Testis (tissue), 2 donors: ENCODE measurements at regions not wholly inside any gene's neighbourhood (a gene's known extent, or its start where the extent isn't known, plus 50 kb on each side); places are given as distances from the start of the nearest gene placed in this dataset.

Source experiments
- DNase-seq: peaks from one replicate; pipeline ENCODE4 v3.0.0-alpha.2; 2019
- H3K27ac ChIP-seq, 2 donors: fragments of 200-600 bp; sonication (generic); one replicate each; pipeline ENCODE4 v1.5.1; 2019
- H3K27me3 ChIP-seq: fragments of 200-600 bp; sonication (generic); one replicate; pipeline ENCODE4 v1.5.1; 2019
- H3K36me3 ChIP-seq: fragments of 200-600 bp; sonication (generic); one replicate; pipeline ENCODE4 v1.5.1; 2017; ENCODE audit warnings: low read depth; ENCODE audit errors: missing control alignments
- H3K4me1 ChIP-seq: fragments of 200-600 bp; sonication (generic); one replicate; pipeline ENCODE4 v1.5.1; 2019
- H3K4me3 ChIP-seq, 2 donors: fragments of 200-600 bp; sonication (generic); one replicate each; pipeline ENCODE4 v1.5.1; 2017 to 2019
- H3K9me3 ChIP-seq: fragments of 200-600 bp; sonication (generic); one replicate; pipeline ENCODE4 v1.5.1; 2017
- CTCF ChIP-seq, 3 experiments: fragments of 450-650 bp in 2 of 3; fragments of 200-600 bp in 1 of 3; sonication (generic) in 1 of 3; IDR thresholded peaks; one replicate each; pipeline ENCODE4 v1.5.1; 2016 to 2019; ENCODE audit warnings: antibody characterized with exemption in 3 of 3, mild to moderate bottlenecking in 2 of 3, moderate library complexity in 1 of 3
- POLR2A ChIP-seq: fragments of 450-650 bp; IDR thresholded peaks from one replicate; pipeline ENCODE4 v1.6.1; 2017; ENCODE audit warnings: antibody characterized with exemption, mild to moderate bottlenecking, moderate library complexity
- WGBS, 2 donors: methylation state at CpG; one replicate each; pipeline ENCODE4 v1.1.5; 2018; 5-methylcytosine and 5-hydroxymethylcytosine counted together
- intact Hi-C: fragments of 100-400 bp; cut with DNase I; formaldehyde crosslinking; loops from one replicate; pipeline ENCODE4 v1.15.1; 2023; ENCODE audit warnings: low total_unique reads

- H3K27ac ChIP-seq = no peak overlapping the region
- no peak for TF ChIP-seq POLR2A
- no peaks in the 10 kb centered on the region for H3K9me3 ChIP-seq
- H3K4me3 ChIP-seq = no peak overlapping the region
- intact Hi-C loops = no loop called here
- H3K4me1 ChIP-seq = no peaks in the 10 kb centered on the region
- no peaks in the 10 kb centered on the region for H3K36me3 ChIP-seq
- DNase-seq = no peak
- H3K27me3 ChIP-seq = no peaks in the 10 kb centered on the region
Observed at GRCh38 chr13:85013006-85013405, 786.2 kb downstream of the SLITRK6 start.

- H3K36me3 ChIP-seq = no peaks in the 10 kb centered on the region
- H3K4me3 ChIP-seq = no peak overlapping the region
- TF ChIP-seq POLR2A = no peak
- TF ChIP-seq CTCF (IDR thresholded peaks at IDR 0.05) = no peak
- intact Hi-C loops = no loop called here
- WGBS, 2 donors = 87% methylated on average over 3 of the region's 3 CpGs
- no peaks in the 10 kb centered on the region for H3K9me3 ChIP-seq
- no peaks in the 10 kb centered on the region for H3K4me1 ChIP-seq
- H3K27ac ChIP-seq = no peak overlapping the region
- DNase-seq = no peak
- H3K27me3 ChIP-seq = no peaks in the 10 kb centered on the region
Observed at GRCh38 chr13:85009447-85009846, 789.8 kb downstream of the SLITRK6 start.

GRCh38 chr13:84999252-84999651 lies 800.0 kb downstream of the SLITRK6 start:
- intact Hi-C loops = no loop called here
- Histone ChIP-seq H3K27me3 (no peaks in the 10 kb centered on the region), H3K9me3 (no peaks in the 10 kb centered on the region), H3K4me1 (no peaks in the 10 kb centered on the region), H3K4me3 (no peak overlapping the region), H3K36me3 (no peaks in the 10 kb centered on the region), H3K27ac (no peak overlapping the region)
- no peak for TF ChIP-seq POLR2A
- TF ChIP-seq CTCF (IDR thresholded peaks at IDR 0.05) = no peak
- DNase-seq = no peak
- 72 to 75% methylated on average over 1 of the region's 1 CpG for WGBS, 2 donors

GRCh38 chr13:84998681-84999080 lies 800.5 kb downstream of the SLITRK6 start:
- H3K27me3 ChIP-seq = no peaks in the 10 kb centered on the region
- TF ChIP-seq POLR2A = no peak
- TF ChIP-seq CTCF (IDR thresholded peaks at IDR 0.05) = no peak
- no peak for DNase-seq
- no peak overlapping the region for H3K27ac ChIP-seq
- intact Hi-C loops = no loop called here
- no peaks in the 10 kb centered on the region for H3K36me3 ChIP-seq
- no peak overlapping the region for H3K4me3 ChIP-seq
- no peaks in the 10 kb centered on the region for H3K4me1 ChIP-seq
- no peaks in the 10 kb centered on the region for H3K9me3 ChIP-seq

- no peak for DNase-seq
- no peaks in the 10 kb centered on the region for H3K36me3 ChIP-seq
- H3K27ac ChIP-seq = no peak overlapping the region
- 50 to 56% methylated on average over 1 of the region's 1 CpG for WGBS, 2 donors
- no peaks in the 10 kb centered on the region for H3K9me3 ChIP-seq
- H3K4me3 ChIP-seq = no peak overlapping the region
- no peak for TF ChIP-seq CTCF (IDR thresholded peaks at IDR 0.05)
- no peak for TF ChIP-seq POLR2A
- H3K27me3 ChIP-seq = no peaks in the 10 kb centered on the region
- H3K4me1 ChIP-seq = no peaks in the 10 kb centered on the region
- intact Hi-C loops = no loop called here
Observed at GRCh38 chr13:84997858-84998257, 801.4 kb downstream of the SLITRK6 start.
